ENCODE measurements at regions not wholly inside any gene's neighbourhood (a gene's known extent, or its start where the extent isn't known, plus 50 kb on each side); places are given as distances from the start of the nearest gene placed in this dataset.

GRCh38 chr1:93769777-93770176 lies 88.1 kb upstream of the BCAR3 start:
- H2AFZ ChIP-seq, result no peak overlapping the region
- H3K4me3 ChIP-seq, result no peak overlapping the region
- no peak overlapping the region for H3K4me2 ChIP-seq
- no peaks in the 10 kb centered on the region for H4K20me1 ChIP-seq (ENCODE audit: insufficient read depth, poor library complexity, severe bottlenecking)
- H3K9me2 ChIP-seq (replicated peaks; ENCODE audit: insufficient read depth), result no peaks in the 10 kb centered on the region
- no peaks in the 10 kb centered on the region for H3K27me3 ChIP-seq
- no peak overlapping the region for H3K27ac ChIP-seq
- DNase-seq (ENCODE audit: low spot score), result no peak
- WGBS (ENCODE audit: low lambda C conversion rate, missing lambda C conversion rate), result 78% methylated on average over 2 of the region's 2 CpGs
- H3K4me1 ChIP-seq (ENCODE audit: insufficient read depth), result peaks cover 18% of the 10 kb centered on the region
- TF ChIP-seq, protein P1, sequence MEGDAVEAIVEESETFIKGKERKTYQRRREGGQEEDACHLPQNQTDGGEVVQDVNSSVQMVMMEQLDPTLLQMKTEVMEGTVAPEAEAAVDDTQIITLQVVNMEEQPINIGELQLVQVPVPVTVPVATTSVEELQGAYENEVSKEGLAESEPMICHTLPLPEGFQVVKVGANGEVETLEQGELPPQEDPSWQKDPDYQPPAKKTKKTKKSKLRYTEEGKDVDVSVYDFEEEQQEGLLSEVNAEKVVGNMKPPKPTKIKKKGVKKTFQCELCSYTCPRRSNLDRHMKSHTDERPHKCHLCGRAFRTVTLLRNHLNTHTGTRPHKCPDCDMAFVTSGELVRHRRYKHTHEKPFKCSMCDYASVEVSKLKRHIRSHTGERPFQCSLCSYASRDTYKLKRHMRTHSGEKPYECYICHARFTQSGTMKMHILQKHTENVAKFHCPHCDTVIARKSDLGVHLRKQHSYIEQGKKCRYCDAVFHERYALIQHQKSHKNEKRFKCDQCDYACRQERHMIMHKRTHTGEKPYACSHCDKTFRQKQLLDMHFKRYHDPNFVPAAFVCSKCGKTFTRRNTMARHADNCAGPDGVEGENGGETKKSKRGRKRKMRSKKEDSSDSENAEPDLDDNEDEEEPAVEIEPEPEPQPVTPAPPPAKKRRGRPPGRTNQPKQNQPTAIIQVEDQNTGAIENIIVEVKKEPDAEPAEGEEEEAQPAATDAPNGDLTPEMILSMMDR (IDR thresholded peaks at IDR 0.05; ENCODE audit: poor library complexity), result no peak
- TF ChIP-seq EZH2phosphoT487 (IDR thresholded peaks at IDR 0.05; ENCODE audit: low read depth, severe bottlenecking, unreplicated experiment), result no peak
- TF ChIP-seq EZH2 (IDR thresholded peaks at IDR 0.05; ENCODE audit: borderline replicate concordance), result no peak
- H3K9me3 ChIP-seq (ENCODE audit: low read depth), result no peaks in the 10 kb centered on the region
- no peaks in the 10 kb centered on the region for H3K36me3 ChIP-seq (replicated peaks; ENCODE audit: insufficient read depth, low read depth)
- no peaks in the 10 kb centered on the region for H3K79me2 ChIP-seq

DNA sequence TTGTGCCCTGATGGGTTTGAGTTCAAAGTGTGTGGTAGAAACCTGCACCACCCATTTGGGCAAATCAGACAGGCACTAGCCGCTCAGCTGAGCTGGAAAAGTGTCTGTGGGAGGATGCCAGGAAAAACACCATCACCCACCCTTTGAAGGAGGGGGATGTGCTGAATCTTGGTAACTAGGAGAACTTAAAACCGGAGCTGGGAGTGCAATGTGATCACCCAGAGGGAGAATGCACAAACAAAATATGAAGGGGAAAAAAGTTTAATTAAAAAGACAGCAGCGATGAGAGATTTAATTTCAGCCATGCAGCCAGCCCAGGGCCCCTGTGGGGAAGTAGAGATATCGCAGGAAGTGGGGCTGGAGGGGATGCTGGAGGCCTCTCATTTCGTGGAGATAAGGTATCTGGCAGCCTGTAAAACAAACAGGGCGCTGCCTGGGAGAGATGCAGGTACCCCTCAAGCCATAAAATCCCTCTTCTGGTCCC lies 86.8 kb upstream of the BCAR3 start:
- Histone ChIP-seq H3K4me3 (no peak overlapping the region), H3K27me3 (no peaks in the 10 kb centered on the region), H3K9me3 (ENCODE audit: low read depth) (no peaks in the 10 kb centered on the region), H4K20me1 (ENCODE audit: insufficient read depth, poor library complexity, severe bottlenecking) (no peaks in the 10 kb centered on the region), H2AFZ (no peak overlapping the region), H3K4me2 (peak overlapping the region; percentile 9), H3K4me1 (ENCODE audit: insufficient read depth) (peaks cover 18% of the 10 kb centered on the region), H3K9me2 (replicated peaks; ENCODE audit: insufficient read depth) (no peaks in the 10 kb centered on the region), H3K36me3 (replicated peaks; ENCODE audit: insufficient read depth, low read depth) (no peaks in the 10 kb centered on the region), H3K27ac (no peak overlapping the region), H3K79me2 (no peaks in the 10 kb centered on the region)
- 32% methylated on average over 6 of the region's 6 CpGs for WGBS (ENCODE audit: low lambda C conversion rate, missing lambda C conversion rate)
- TF ChIP-seq EZH2phosphoT487 (IDR thresholded peaks at IDR 0.05; ENCODE audit: low read depth, severe bottlenecking, unreplicated experiment), result no peak
- TF ChIP-seq, protein P1 (IDR thresholded peaks at IDR 0.05; ENCODE audit: poor library complexity), result no peak
- TF ChIP-seq EZH2 (IDR thresholded peaks at IDR 0.05; ENCODE audit: borderline replicate concordance), result no peak
- DNase-seq (ENCODE audit: low spot score), result no peak

DNA sequence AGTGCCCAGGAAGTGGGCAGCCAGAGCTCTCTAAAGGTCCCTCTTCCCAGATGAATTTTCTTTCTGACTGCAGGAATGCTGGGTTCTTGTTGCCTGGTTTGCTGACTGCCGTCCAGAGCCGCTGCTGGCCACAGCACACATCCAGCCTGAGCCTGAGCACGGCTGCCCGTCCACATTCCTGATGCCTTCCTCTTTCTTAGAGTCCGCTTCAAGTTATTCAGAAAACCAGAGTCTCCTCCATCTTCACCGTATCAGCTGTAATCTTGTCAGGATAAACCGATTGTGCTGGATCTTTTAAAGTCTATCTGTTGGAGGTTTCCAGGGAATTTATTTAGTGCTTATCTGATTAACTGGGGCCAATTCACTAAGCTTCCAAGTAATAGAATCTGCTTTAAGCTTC lies 84.8 kb upstream of the BCAR3 start:
- Histone ChIP-seq H3K4me2 (peak overlapping the region; percentile 33), H3K79me2 (no peaks in the 10 kb centered on the region), H3K9me3 (ENCODE audit: low read depth) (no peaks in the 10 kb centered on the region), H3K4me3 (no peak overlapping the region), H3K9me2 (replicated peaks; ENCODE audit: insufficient read depth) (no peaks in the 10 kb centered on the region), H4K20me1 (ENCODE audit: insufficient read depth, poor library complexity, severe bottlenecking) (no peaks in the 10 kb centered on the region), H3K27me3 (no peaks in the 10 kb centered on the region), H3K36me3 (replicated peaks; ENCODE audit: insufficient read depth, low read depth) (no peaks in the 10 kb centered on the region), H3K4me1 (ENCODE audit: insufficient read depth) (peaks cover 18% of the 10 kb centered on the region), H2AFZ (no peak overlapping the region), H3K27ac (no peak overlapping the region)
- peak; percentile 36 for DNase-seq (ENCODE audit: low spot score)
- TF ChIP-seq, protein P1 (IDR thresholded peaks at IDR 0.05; ENCODE audit: poor library complexity), result no peak
- no peak for TF ChIP-seq EZH2phosphoT487 (IDR thresholded peaks at IDR 0.05; ENCODE audit: low read depth, severe bottlenecking, unreplicated experiment)
- no peak for TF ChIP-seq EZH2 (IDR thresholded peaks at IDR 0.05; ENCODE audit: borderline replicate concordance)
- 15% methylated on average over 7 of the region's 7 CpGs for WGBS (ENCODE audit: low lambda C conversion rate, missing lambda C conversion rate)

- peaks cover 18% of the 10 kb centered on the region for H3K4me1 ChIP-seq (ENCODE audit: insufficient read depth)
- no peak overlapping the region for H2AFZ ChIP-seq
- no peak overlapping the region for H3K4me2 ChIP-seq
- no peaks in the 10 kb centered on the region for H3K79me2 ChIP-seq
- no peaks in the 10 kb centered on the region for H3K36me3 ChIP-seq (replicated peaks; ENCODE audit: insufficient read depth, low read depth)
- H3K9me3 ChIP-seq (ENCODE audit: low read depth), result no peaks in the 10 kb centered on the region
- TF ChIP-seq EZH2phosphoT487 (IDR thresholded peaks at IDR 0.05; ENCODE audit: low read depth, severe bottlenecking, unreplicated experiment) (no peak), EZH2 (IDR thresholded peaks at IDR 0.05; ENCODE audit: borderline replicate concordance) (no peak)
- TF ChIP-seq, protein P1 (IDR thresholded peaks at IDR 0.05; ENCODE audit: poor library complexity), result no peak
- no peak for DNase-seq (ENCODE audit: low spot score)
- no peaks in the 10 kb centered on the region for H4K20me1 ChIP-seq (ENCODE audit: insufficient read depth, poor library complexity, severe bottlenecking)
- no peaks in the 10 kb centered on the region for H3K27me3 ChIP-seq
- H3K27ac ChIP-seq, result no peak overlapping the region
- H3K4me3 ChIP-seq, result no peak overlapping the region
- H3K9me2 ChIP-seq (replicated peaks; ENCODE audit: insufficient read depth), result no peaks in the 10 kb centered on the region
Measured at GRCh38 chr1:93765099-93765498, 83.5 kb upstream of the BCAR3 start.

Data from hepatocyte (in vitro differentiated cells).